ENCODE measurements at regions not wholly inside any gene's neighbourhood (a gene's known extent, or its start where the extent isn't known, plus 50 kb on each side); places are given as distances from the start of the nearest gene placed in this dataset.

DNA sequence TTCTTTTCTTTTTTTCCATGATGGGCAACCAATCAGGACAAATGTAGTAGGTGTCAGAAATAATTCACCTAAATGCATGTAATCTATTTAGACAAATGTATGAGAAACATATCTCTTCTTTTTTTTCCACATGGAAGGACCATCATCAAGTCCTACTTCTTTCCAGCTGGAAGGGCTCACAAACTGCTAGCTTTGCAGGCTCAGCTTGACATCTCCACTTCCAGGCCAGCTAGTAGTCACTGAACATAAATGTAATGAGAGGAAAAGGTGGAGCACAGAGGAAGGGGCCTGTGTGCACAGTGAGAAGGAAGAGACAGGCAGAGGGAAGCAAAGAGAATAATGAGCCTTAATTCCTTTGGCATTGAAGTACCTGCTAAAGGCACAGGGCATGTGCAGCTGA lies 504.9 kb downstream of the MCTP2 start (continued):
- TF ChIP-seq BACH1 (IDR thresholded peaks at IDR 0.05; ENCODE audit: low read length) (no peak), JUND (IDR thresholded peaks at IDR 0.05; ENCODE audit: low read length) (no peak), TCF12 (IDR thresholded peaks at IDR 0.05; ENCODE audit: low read depth, low read length) (no peak), CHD2 (IDR thresholded peaks at IDR 0.05; ENCODE audit: low read length) (no peak)

Data from H1 (cell line).